Glutamatergic neuron (in vitro differentiated cells): ENCODE measurements at regions not wholly inside any gene's neighbourhood (a gene's known extent, or its start where the extent isn't known, plus 50 kb on each side); places are given as distances from the start of the nearest gene placed in this dataset.
"Not testable (repeated sequence)": the region's sequence is repeated elsewhere in the genome, so short reads cannot be mapped to it uniquely, and the experiment has no call there.

Experiments used
- DNase-seq: peaks from one replicate; pipeline ENCODE4 v3.0.0; 2022
- H3K27ac Mint-ChIP-seq: one replicate; pipeline ENCODE4 v1.8.0; 2020; ENCODE audit warnings: mild to moderate bottlenecking, mixed read lengths, inconsistent platforms; ENCODE audit not compliant: unreplicated experiment
- H3K27me3 Mint-ChIP-seq: one replicate; pipeline ENCODE4 v1.8.0; 2020; ENCODE audit warnings: mild to moderate bottlenecking, moderate library complexity, mixed read lengths, inconsistent platforms; ENCODE audit not compliant: unreplicated experiment
- H3K36me3 Mint-ChIP-seq: one replicate; pipeline ENCODE4 v1.8.0; 2020; ENCODE audit warnings: mild to moderate bottlenecking, mixed read lengths, inconsistent platforms; ENCODE audit not compliant: unreplicated experiment
- H3K4me1 Mint-ChIP-seq: one replicate; pipeline ENCODE4 v1.8.0; 2020; ENCODE audit warnings: mild to moderate bottlenecking, low read depth, mixed read lengths, inconsistent platforms; ENCODE audit not compliant: unreplicated experiment
- H3K4me3 Mint-ChIP-seq: one replicate; pipeline ENCODE4 v1.8.0; 2020; ENCODE audit warnings: mild to moderate bottlenecking, mixed read lengths, inconsistent platforms; ENCODE audit not compliant: unreplicated experiment
- H3K9me3 Mint-ChIP-seq: one replicate; pipeline ENCODE4 v1.8.0; 2020; ENCODE audit warnings: mild to moderate bottlenecking, moderate library complexity, mixed read lengths, inconsistent platforms; ENCODE audit not compliant: unreplicated experiment
- TF ChIP-seq, protein P1 (sequence below): fragments of 200-600 bp; sonication (generic); IDR thresholded peaks from one replicate; pipeline ENCODE4 v1.5.0; 2021; ENCODE audit not compliant: partially characterized antibody, unreplicated experiment

DNA sequence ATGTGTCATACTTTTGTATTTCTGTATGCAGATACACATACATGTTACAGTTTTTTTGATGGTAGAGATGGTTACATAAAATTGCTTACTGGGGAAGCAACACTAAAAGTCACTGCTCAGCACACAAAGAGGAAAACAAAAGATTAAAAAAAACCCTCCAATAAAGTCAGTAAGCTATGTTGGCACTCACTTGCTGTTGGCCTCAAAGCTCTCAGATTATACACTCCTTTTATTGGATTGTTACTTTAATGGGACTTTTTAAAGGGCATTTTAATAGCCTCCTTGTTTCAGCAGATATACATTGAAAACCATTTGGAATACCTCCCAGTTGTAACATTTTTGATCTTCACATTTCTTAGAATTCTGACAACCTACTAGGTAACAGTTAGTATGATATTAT lies 222.0 kb upstream of the HHIP start:
- H3K27ac Mint-ChIP-seq = no peak overlapping the region
- peaks cover 1% of the 10 kb centered on the region for H3K9me3 Mint-ChIP-seq
- no peak overlapping the region for H3K4me3 Mint-ChIP-seq
- no peaks in the 10 kb centered on the region for H3K36me3 Mint-ChIP-seq
- no peaks in the 10 kb centered on the region for H3K4me1 Mint-ChIP-seq
- H3K27me3 Mint-ChIP-seq = no peaks in the 10 kb centered on the region
- TF ChIP-seq, protein P1, sequence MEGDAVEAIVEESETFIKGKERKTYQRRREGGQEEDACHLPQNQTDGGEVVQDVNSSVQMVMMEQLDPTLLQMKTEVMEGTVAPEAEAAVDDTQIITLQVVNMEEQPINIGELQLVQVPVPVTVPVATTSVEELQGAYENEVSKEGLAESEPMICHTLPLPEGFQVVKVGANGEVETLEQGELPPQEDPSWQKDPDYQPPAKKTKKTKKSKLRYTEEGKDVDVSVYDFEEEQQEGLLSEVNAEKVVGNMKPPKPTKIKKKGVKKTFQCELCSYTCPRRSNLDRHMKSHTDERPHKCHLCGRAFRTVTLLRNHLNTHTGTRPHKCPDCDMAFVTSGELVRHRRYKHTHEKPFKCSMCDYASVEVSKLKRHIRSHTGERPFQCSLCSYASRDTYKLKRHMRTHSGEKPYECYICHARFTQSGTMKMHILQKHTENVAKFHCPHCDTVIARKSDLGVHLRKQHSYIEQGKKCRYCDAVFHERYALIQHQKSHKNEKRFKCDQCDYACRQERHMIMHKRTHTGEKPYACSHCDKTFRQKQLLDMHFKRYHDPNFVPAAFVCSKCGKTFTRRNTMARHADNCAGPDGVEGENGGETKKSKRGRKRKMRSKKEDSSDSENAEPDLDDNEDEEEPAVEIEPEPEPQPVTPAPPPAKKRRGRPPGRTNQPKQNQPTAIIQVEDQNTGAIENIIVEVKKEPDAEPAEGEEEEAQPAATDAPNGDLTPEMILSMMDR = no peak
- DNase-seq = no peak

DNA sequence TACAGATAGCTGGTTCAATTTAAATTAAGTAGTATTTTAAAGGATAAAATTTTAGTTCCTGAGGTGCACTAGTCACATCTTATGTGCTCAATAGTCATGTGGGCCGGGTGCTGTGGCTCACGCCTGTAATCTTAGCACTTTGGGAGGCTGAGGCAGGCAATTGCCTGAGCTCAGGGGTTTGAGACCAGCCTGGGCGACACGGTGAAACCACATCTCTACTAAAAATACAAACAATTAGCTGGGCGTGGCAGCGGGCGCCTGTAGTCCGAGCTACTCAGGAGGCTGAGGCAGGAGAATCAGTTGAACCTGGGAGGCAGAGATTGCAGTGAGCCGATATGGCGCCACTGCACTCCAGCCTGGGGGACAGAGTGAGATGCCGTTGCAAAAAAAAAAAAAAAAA lies 219.9 kb upstream of the HHIP start:
- H3K4me3 Mint-ChIP-seq, H3K4me1 Mint-ChIP-seq, H3K27me3 Mint-ChIP-seq, H3K27ac Mint-ChIP-seq, H3K9me3 Mint-ChIP-seq, H3K36me3 Mint-ChIP-seq, DNase-seq: not testable (repeated sequence)

DNA sequence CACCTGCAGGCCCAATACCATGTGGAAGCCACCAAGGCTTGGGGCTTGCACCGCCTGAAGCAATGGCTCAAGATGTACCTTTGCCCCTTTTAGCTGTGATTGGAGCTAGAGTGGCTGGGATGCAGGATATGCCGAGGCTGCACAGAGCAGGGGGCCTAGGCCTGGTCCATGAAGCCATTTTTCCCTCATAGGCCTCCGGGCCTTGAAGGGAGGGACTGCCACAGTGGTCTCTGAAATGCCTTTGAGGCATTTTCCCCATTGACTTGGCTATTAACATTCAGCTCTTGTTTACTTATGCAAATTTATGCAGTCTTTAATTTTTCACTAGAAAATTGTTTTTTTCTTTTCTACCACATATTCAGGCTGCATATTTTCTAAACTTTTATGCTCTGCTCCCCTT lies 203.2 kb upstream of the HHIP start:
- H3K9me3 Mint-ChIP-seq = no peaks in the 10 kb centered on the region
- TF ChIP-seq, protein P1 = no peak
- no peak for DNase-seq
- no peak overlapping the region for H3K27ac Mint-ChIP-seq
- H3K27me3 Mint-ChIP-seq = peaks cover 2% of the 10 kb centered on the region
- no peak overlapping the region for H3K4me3 Mint-ChIP-seq
- no peaks in the 10 kb centered on the region for H3K36me3 Mint-ChIP-seq
- no peaks in the 10 kb centered on the region for H3K4me1 Mint-ChIP-seq

DNA sequence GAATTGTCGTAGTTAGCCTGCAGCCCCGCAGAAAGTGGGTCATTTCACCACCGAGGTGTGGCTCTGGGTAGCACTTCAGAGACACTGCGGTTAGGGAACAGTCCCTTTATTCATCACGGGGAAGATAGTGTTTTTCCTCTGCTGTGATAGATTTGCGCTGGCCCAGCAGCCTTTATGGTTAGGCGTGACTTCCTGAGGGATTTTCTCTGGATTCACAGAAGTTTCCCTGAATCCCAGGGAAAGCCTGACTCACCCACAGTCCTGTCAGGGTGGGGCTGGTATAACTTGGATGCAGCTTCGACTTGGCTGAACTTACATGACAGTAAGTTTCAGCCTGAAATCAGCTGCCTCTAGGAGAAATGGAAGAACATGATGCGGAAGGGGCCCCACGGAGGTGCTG lies 196.3 kb upstream of the HHIP start:
- TF ChIP-seq, protein P1 = no peak
- no peak overlapping the region for H3K4me3 Mint-ChIP-seq
- peaks cover 1% of the 10 kb centered on the region for H3K9me3 Mint-ChIP-seq
- H3K4me1 Mint-ChIP-seq = no peaks in the 10 kb centered on the region
- peaks cover 4% of the 10 kb centered on the region for H3K27me3 Mint-ChIP-seq
- H3K27ac Mint-ChIP-seq = no peak overlapping the region
- DNase-seq = no peak
- H3K36me3 Mint-ChIP-seq = no peaks in the 10 kb centered on the region

DNA sequence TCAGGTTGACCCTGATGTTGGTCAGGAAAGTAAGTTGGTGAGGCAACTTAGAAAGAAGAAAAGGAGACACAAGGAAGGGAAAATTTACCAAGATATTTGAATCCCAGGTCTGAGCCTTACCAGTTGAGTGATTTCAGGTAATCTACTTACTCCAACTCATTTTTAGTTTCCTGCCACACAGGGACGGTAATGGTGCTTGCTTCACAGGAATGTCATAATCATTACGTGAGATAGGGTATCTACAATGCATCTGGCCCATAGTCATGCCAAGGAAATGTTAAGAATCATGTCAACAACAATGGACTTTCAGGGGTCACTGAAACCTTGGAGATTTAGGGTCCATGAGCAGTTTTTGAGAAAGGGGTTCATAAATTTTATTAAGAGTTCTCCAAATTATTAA lies 195.4 kb upstream of the HHIP start:
- Mint-ChIP-seq H3K9me3 (peaks cover 1% of the 10 kb centered on the region), H3K27me3 (peaks cover 4% of the 10 kb centered on the region), H3K27ac (no peak overlapping the region), H3K4me3 (no peak overlapping the region), H3K36me3 (no peaks in the 10 kb centered on the region), H3K4me1 (no peaks in the 10 kb centered on the region)
- DNase-seq = no peak
- TF ChIP-seq, protein P1 = no peak
